H7 (cell line): ENCODE measurements at regions not wholly inside any gene's neighbourhood (a gene's known extent, or its start where the extent isn't known, plus 50 kb on each side); places are given as distances from the start of the nearest gene placed in this dataset.
A peak's percentile ranks its signal among the peaks of the same experiment; 100 is the strongest.

Source experiments
- DNase-seq: peaks from one replicate; pipeline ENCODE4 v3.0.0; 2012
- H3K27me3 ChIP-seq: 2 replicates; pipeline ENCODE4 v1.6.0; 2011; ENCODE audit warnings: mild to moderate bottlenecking, low read length; ENCODE audit not compliant: control insufficient read depth, insufficient read depth
- H3K36me3 ChIP-seq: replicated peaks from 2 replicates; pipeline ENCODE4 v1.5.1; 2011; ENCODE audit warnings: low read length; ENCODE audit not compliant: control insufficient read depth, insufficient read depth
- H3K4me3 ChIP-seq: 2 replicates; pipeline ENCODE4 v1.5.1; 2011; ENCODE audit warnings: low read depth, mild to moderate bottlenecking, control low read depth, low read length, moderate library complexity; ENCODE audit not compliant: insufficient read depth

- no peaks in the 10 kb centered on the region for H3K36me3 ChIP-seq
- no peak overlapping the region for H3K4me3 ChIP-seq
- no peaks in the 10 kb centered on the region for H3K27me3 ChIP-seq
- DNase-seq = no peak
Observed at GRCh38 chr18:22778996-22779395, 154.1 kb upstream of the RBBP8 start.

GRCh38 chr18:22783245-22783644, 149.9 kb upstream of the RBBP8 start:
- DNase-seq = no peak
- Histone ChIP-seq H3K4me3 (no peak overlapping the region), H3K27me3 (no peaks in the 10 kb centered on the region), H3K36me3 (no peaks in the 10 kb centered on the region)

GRCh38 chr18:22783662-22784076, 149.5 kb upstream of the RBBP8 start:
- no peak overlapping the region for H3K4me3 ChIP-seq
- DNase-seq = no peak
- no peaks in the 10 kb centered on the region for H3K36me3 ChIP-seq
- no peaks in the 10 kb centered on the region for H3K27me3 ChIP-seq

- no peaks in the 10 kb centered on the region for H3K27me3 ChIP-seq
- no peak for DNase-seq
- H3K4me3 ChIP-seq = no peak overlapping the region
- H3K36me3 ChIP-seq = no peaks in the 10 kb centered on the region
Observed at GRCh38 chr18:22789052-22789451, 144.1 kb upstream of the RBBP8 start.

GRCh38 chr18:22789600-22789999, 143.5 kb upstream of the RBBP8 start:
- no peak overlapping the region for H3K4me3 ChIP-seq
- no peaks in the 10 kb centered on the region for H3K27me3 ChIP-seq
- no peak for DNase-seq
- H3K36me3 ChIP-seq = no peaks in the 10 kb centered on the region

- DNase-seq = no peak
- no peaks in the 10 kb centered on the region for H3K27me3 ChIP-seq
- no peaks in the 10 kb centered on the region for H3K36me3 ChIP-seq
- H3K4me3 ChIP-seq = no peak overlapping the region
Observed at GRCh38 chr18:22790545-22791309, 142.4 kb upstream of the RBBP8 start.

- DNase-seq = no peak
- no peaks in the 10 kb centered on the region for H3K27me3 ChIP-seq
- no peaks in the 10 kb centered on the region for H3K36me3 ChIP-seq
- no peak overlapping the region for H3K4me3 ChIP-seq
Observed at GRCh38 chr18:22791310-22791610, 141.9 kb upstream of the RBBP8 start.

GRCh38 chr18:22796113-22796512, 137.0 kb upstream of the RBBP8 start:
- no peak for DNase-seq
- Histone ChIP-seq H3K27me3 (no peaks in the 10 kb centered on the region), H3K36me3 (no peaks in the 10 kb centered on the region), H3K4me3 (no peak overlapping the region)

- H3K4me3 ChIP-seq = no peak overlapping the region
- H3K36me3 ChIP-seq = no peaks in the 10 kb centered on the region
- H3K27me3 ChIP-seq = no peaks in the 10 kb centered on the region; the same call in 1 of the 2 replicates
- DNase-seq = no peak
Observed at GRCh38 chr18:22800551-22800951, 132.6 kb upstream of the RBBP8 start.

- Histone ChIP-seq H3K36me3 (no peaks in the 10 kb centered on the region), H3K27me3 (no peaks in the 10 kb centered on the region), H3K4me3 (no peak overlapping the region)
- DNase-seq = no peak
Observed at GRCh38 chr18:22813648-22814328, 119.3 kb upstream of the RBBP8 start.

GRCh38 chr18:22814329-22814703, 118.8 kb upstream of the RBBP8 start:
- Histone ChIP-seq H3K27me3 (no peaks in the 10 kb centered on the region), H3K4me3 (no peak overlapping the region), H3K36me3 (no peaks in the 10 kb centered on the region)
- DNase-seq = no peak

- H3K4me3 ChIP-seq = no peak overlapping the region
- no peak for DNase-seq
- no peaks in the 10 kb centered on the region for H3K27me3 ChIP-seq
- no peaks in the 10 kb centered on the region for H3K36me3 ChIP-seq
Observed at GRCh38 chr18:22816266-22817176, 116.6 kb upstream of the RBBP8 start.

- Histone ChIP-seq H3K4me3 (no peak overlapping the region), H3K36me3 (no peaks in the 10 kb centered on the region), H3K27me3 (no peaks in the 10 kb centered on the region)
- DNase-seq = no peak
Observed at GRCh38 chr18:22817844-22818243, 115.3 kb upstream of the RBBP8 start.

GRCh38 chr18:22822024-22822423, 111.1 kb upstream of the RBBP8 start:
- no peaks in the 10 kb centered on the region for H3K27me3 ChIP-seq
- peak; percentile 16 for DNase-seq
- H3K4me3 ChIP-seq = no peak overlapping the region
- no peaks in the 10 kb centered on the region for H3K36me3 ChIP-seq
